Endothelial cell of hepatic sinusoid (primary cell): ENCODE measurements at regions not wholly inside any gene's neighbourhood (a gene's known extent, or its start where the extent isn't known, plus 50 kb on each side); places are given as distances from the start of the nearest gene placed in this dataset.

Experiments used
- in situ Hi-C: cut with HindIII; loops from 2 replicates; pipeline ENCODE4 v1.10.0; 2017; ENCODE audit warnings: low sequenced_read_pairs

- in situ Hi-C loops = no loop called here
These were observed 585.0 kb upstream of the NXPH2 start for GRCh38 chr2:139365189-139365588.

- in situ Hi-C loops = no loop called here
These were observed 580.5 kb upstream of the NXPH2 start for GRCh38 chr2:139360654-139361053.

GRCh38 chr2:139359818-139360217 is 579.6 kb upstream of the NXPH2 start:
- in situ Hi-C loops = no loop called here

- in situ Hi-C loops = no loop called here
These were observed 577.8 kb upstream of the NXPH2 start for GRCh38 chr2:139357972-139358371.

GRCh38 chr2:139354518-139354917 is 574.3 kb upstream of the NXPH2 start:
- in situ Hi-C loops = no loop called here

- in situ Hi-C loops = no loop called here
These were observed 573.7 kb upstream of the NXPH2 start for GRCh38 chr2:139353874-139354273.

- in situ Hi-C loops = no loop called here
These were observed 537.1 kb upstream of the NXPH2 start for GRCh38 chr2:139317259-139317658.

GRCh38 chr2:139314059-139314458 is 533.9 kb upstream of the NXPH2 start:
- in situ Hi-C loops = no loop called here

- in situ Hi-C loops = no loop called here
These were observed 516.6 kb upstream of the NXPH2 start for GRCh38 chr2:139296672-139297209.

- in situ Hi-C loops = no loop called here
These were observed 513.9 kb upstream of the NXPH2 start for GRCh38 chr2:139293992-139294548.

GRCh38 chr2:139281124-139281523 is 500.9 kb upstream of the NXPH2 start:
- in situ Hi-C loops = no loop called here

GRCh38 chr2:139271879-139272278 is 491.7 kb upstream of the NXPH2 start:
- in situ Hi-C loops = no loop called here

GRCh38 chr2:139271149-139271548 is 491.0 kb upstream of the NXPH2 start:
- in situ Hi-C loops = no loop called here

- in situ Hi-C loops = no loop called here
These were observed 479.9 kb upstream of the NXPH2 start for GRCh38 chr2:139260052-139260430.

GRCh38 chr2:139259422-139260051 is 479.3 kb upstream of the NXPH2 start:
- in situ Hi-C loops = no loop called here

- in situ Hi-C loops = loop anchor here (5.0 kb wide), 1 partner anchor 36 kb away; no protein-coding TSS in a partner anchor
These were observed 461.1 kb upstream of the NXPH2 start for GRCh38 chr2:139241286-139241685.

GRCh38 chr2:139237023-139237422 is 456.8 kb upstream of the NXPH2 start:
- in situ Hi-C loops = no loop called here

GRCh38 chr2:139230881-139231280 is 450.7 kb upstream of the NXPH2 start:
- in situ Hi-C loops = no loop called here

GRCh38 chr2:139228276-139228675 is 448.1 kb upstream of the NXPH2 start:
- in situ Hi-C loops = no loop called here

GRCh38 chr2:139225961-139226360 is 445.8 kb upstream of the NXPH2 start:
- in situ Hi-C loops = no loop called here

- in situ Hi-C loops = no loop called here
These were observed 438.0 kb upstream of the NXPH2 start for GRCh38 chr2:139218181-139218580.

- in situ Hi-C loops = no loop called here
These were observed 437.5 kb upstream of the NXPH2 start for GRCh38 chr2:139217641-139218040.

- in situ Hi-C loops = no loop called here
These were observed 436.2 kb upstream of the NXPH2 start for GRCh38 chr2:139216435-139216834.
